GM06990 (cell line): ENCODE measurements at regions not wholly inside any gene's neighbourhood (a gene's known extent, or its start where the extent isn't known, plus 50 kb on each side); places are given as distances from the start of the nearest gene placed in this dataset.

ENCODE experiments used
- DNase-seq: peaks from one replicate; pipeline ENCODE4 v3.0.0-alpha.2; 2011; ENCODE audit not compliant: insufficient read length; ENCODE audit errors: extremely low read depth
- H3K27me3 ChIP-seq: replicated peaks from 2 replicates; pipeline ENCODE4 v1.6.0; 2011; ENCODE audit warnings: low read length; ENCODE audit not compliant: control insufficient read depth, insufficient read depth
- H3K36me3 ChIP-seq: 2 replicates; pipeline ENCODE4 v1.5.1; 2011; ENCODE audit warnings: low read length; ENCODE audit not compliant: control insufficient read depth, insufficient read depth
- H3K4me3 ChIP-seq: replicated peaks from 2 replicates; pipeline ENCODE4 v1.5.1; 2011; ENCODE audit warnings: low read depth, mild to moderate bottlenecking, control low read depth, low read length
- CTCF ChIP-seq: IDR thresholded peaks from 2 replicates; pipeline ENCODE4 v1.5.1; 2011; ENCODE audit warnings: low read length, control low read depth, mild to moderate bottlenecking, inconsistent platforms; ENCODE audit not compliant: insufficient read depth, poor library complexity, severe bottlenecking

GRCh38 chr2:5060956-5061355 lies 631.2 kb upstream of the SOX11 start:
- H3K27me3 ChIP-seq = no peaks in the 10 kb centered on the region
- DNase-seq = no peak
- no peak overlapping the region for H3K4me3 ChIP-seq
- H3K36me3 ChIP-seq = no peaks in the 10 kb centered on the region
- no peak for TF ChIP-seq CTCF

GRCh38 chr2:5064687-5065086 lies 627.5 kb upstream of the SOX11 start:
- TF ChIP-seq CTCF = no peak
- no peak overlapping the region for H3K4me3 ChIP-seq
- no peaks in the 10 kb centered on the region for H3K27me3 ChIP-seq
- H3K36me3 ChIP-seq = no peaks in the 10 kb centered on the region
- DNase-seq = no peak

- Histone ChIP-seq H3K4me3 (no peak overlapping the region), H3K36me3 (no peaks in the 10 kb centered on the region), H3K27me3 (no peaks in the 10 kb centered on the region)
- no peak for TF ChIP-seq CTCF
- DNase-seq = no peak
Observed at GRCh38 chr2:5067816-5068215, 624.4 kb upstream of the SOX11 start.

- Histone ChIP-seq H3K4me3 (no peak overlapping the region), H3K27me3 (no peaks in the 10 kb centered on the region), H3K36me3 (no peaks in the 10 kb centered on the region)
- DNase-seq = no peak
- no peak for TF ChIP-seq CTCF
Observed at GRCh38 chr2:5070257-5070656, 621.9 kb upstream of the SOX11 start.

- Histone ChIP-seq H3K27me3 (no peaks in the 10 kb centered on the region), H3K36me3 (no peaks in the 10 kb centered on the region), H3K4me3 (no peak overlapping the region)
- no peak for TF ChIP-seq CTCF
- DNase-seq = no peak
Observed at GRCh38 chr2:5074733-5075132, 617.5 kb upstream of the SOX11 start.

GRCh38 chr2:5076599-5076998 lies 615.6 kb upstream of the SOX11 start:
- no peaks in the 10 kb centered on the region for H3K36me3 ChIP-seq
- DNase-seq = no peak
- H3K27me3 ChIP-seq = no peaks in the 10 kb centered on the region
- H3K4me3 ChIP-seq = no peak overlapping the region
- TF ChIP-seq CTCF = no peak
